ENCODE measurements at regions not wholly inside any gene's neighbourhood (a gene's known extent, or its start where the extent isn't known, plus 50 kb on each side); places are given as distances from the start of the nearest gene placed in this dataset.

DNA sequence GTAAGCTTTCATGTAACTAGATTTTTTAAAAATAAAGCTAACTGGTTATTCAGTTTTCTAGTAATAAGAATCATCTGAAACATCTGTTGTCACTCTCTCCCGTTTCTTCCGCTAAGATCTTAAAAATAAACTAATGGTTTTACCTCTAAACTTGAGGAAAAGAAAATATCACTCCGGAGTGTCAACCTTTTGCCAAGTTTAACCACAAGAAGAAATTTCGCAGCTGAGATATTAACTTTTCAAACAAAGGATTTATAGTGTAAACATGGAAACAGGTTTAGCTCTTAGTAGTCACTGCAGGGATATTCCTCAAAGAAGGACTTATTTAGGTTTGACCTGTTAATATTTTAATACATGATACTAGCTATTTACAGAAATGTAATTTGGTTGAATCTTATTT is 954.9 kb downstream of the ADGRL2 start:
- intact Hi-C loops (cut with micrococcal nuclease): no loop called here
- H3K9me3 ChIP-seq (ENCODE audit: control insufficient read depth in 2 of 3, low read length in 3 of 3): no peaks in the 10 kb centered on the region
- H3K4me3 Mint-ChIP-seq: no peak overlapping the region
- H3K36me3 ChIP-seq (ENCODE audit: control insufficient read depth in 2 of 3, insufficient read depth in 3 of 3, low read length in 3 of 3): no peaks in the 10 kb centered on the region
- H3K27me3 ChIP-seq (ENCODE audit: control insufficient read depth in 2 of 2, insufficient read depth in 2 of 2, low read length in 2 of 2): no peaks in the 10 kb centered on the region
- no peaks in the 10 kb centered on the region for H3K36me3 Mint-ChIP-seq
- H3K27me3 Mint-ChIP-seq: peaks cover 0 to 14% (median 9%) of the 10 kb centered on the region in 5 donors
- POLR2A ChIA-PET: no interaction called here
- ATAC-seq: no peak
- no peak overlapping the region for H3K27ac ChIP-seq (ENCODE audit: low read depth, low read length)
- H3K4me1 ChIP-seq (ENCODE audit: control insufficient read depth in 2 of 2, insufficient read depth in 2 of 2, low read length in 2 of 2): no peaks in the 10 kb centered on the region
- no peak for DNase-seq
- no peaks in the 10 kb centered on the region for H3K4me1 Mint-ChIP-seq
- H3K27ac Mint-ChIP-seq: no peak overlapping the region
- H3K9me3 Mint-ChIP-seq: peaks cover 0 to 3% (median 0%) of the 10 kb centered on the region in 11 donors
- H3K4me3 ChIP-seq (ENCODE audit: low read length): no peak overlapping the region
- CTCF ChIA-PET: no interaction called here

DNA sequence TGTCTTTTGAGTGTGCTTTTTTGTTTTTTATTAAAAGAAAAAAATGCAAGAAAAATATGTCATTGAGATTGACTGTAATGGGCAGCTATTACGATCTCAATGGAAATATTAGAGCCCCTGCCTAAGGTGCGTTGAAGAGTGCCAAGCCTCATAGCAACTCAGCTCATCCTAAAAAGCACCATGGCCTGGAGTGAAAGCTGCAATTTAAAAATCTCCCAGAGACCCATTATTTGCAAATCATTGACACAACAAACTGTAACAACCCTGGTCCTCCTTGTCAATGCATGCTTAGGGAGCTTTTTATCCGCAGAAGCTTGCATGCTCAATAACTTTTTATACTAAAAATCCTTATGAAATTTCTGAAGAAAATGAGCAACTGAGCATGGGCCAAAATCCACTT is 954.5 kb downstream of the ADGRL2 start:
- Histone ChIP-seq H3K27ac (ENCODE audit: low read depth, low read length) (no peak overlapping the region), H3K27me3 (ENCODE audit: control insufficient read depth in 2 of 2, insufficient read depth in 2 of 2, low read length in 2 of 2) (no peaks in the 10 kb centered on the region), H3K4me3 (ENCODE audit: low read length) (no peak overlapping the region), H3K4me1 (ENCODE audit: control insufficient read depth in 2 of 2, insufficient read depth in 2 of 2, low read length in 2 of 2) (no peaks in the 10 kb centered on the region), H3K36me3 (ENCODE audit: control insufficient read depth in 2 of 3, insufficient read depth in 3 of 3, low read length in 3 of 3) (no peaks in the 10 kb centered on the region), H3K9me3 (ENCODE audit: control insufficient read depth in 2 of 3, low read length in 3 of 3) (no peaks in the 10 kb centered on the region)
- intact Hi-C loops (cut with micrococcal nuclease): no loop called here
- ChIA-PET POLR2A (no interaction called here), CTCF (no interaction called here)
- DNase-seq (no peak), ATAC-seq (no peak)
- H3K27me3 Mint-ChIP-seq: peaks cover 0 to 14% (median 9%) of the 10 kb centered on the region in 5 donors
- H3K9me3 Mint-ChIP-seq: peaks cover 0 to 3% (median 0%) of the 10 kb centered on the region in 11 donors
- no peak overlapping the region for H3K27ac Mint-ChIP-seq
- no peak overlapping the region for H3K4me3 Mint-ChIP-seq
- no peaks in the 10 kb centered on the region for H3K4me1 Mint-ChIP-seq
- no peaks in the 10 kb centered on the region for H3K36me3 Mint-ChIP-seq

DNA sequence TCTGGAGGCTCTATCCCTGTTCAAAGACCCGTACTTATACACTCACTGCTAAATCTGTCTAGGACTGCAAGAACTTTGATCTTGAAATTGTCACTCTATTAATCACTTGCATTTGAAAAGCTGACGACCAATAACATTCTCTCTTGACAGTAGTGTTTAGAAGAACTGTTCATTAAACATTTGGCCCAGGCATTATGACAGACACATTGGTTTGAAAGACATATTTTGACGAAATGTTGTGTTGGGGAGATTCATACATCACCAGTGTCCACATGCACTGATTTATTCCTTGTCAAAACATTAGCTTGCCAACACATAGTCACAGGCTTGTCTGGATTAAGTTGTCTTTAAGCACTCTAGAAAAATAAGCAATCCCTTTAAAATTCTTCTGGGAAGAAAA is 951.3 kb downstream of the ADGRL2 start:
- no peak overlapping the region for H3K4me3 Mint-ChIP-seq
- Histone ChIP-seq H3K4me1 (ENCODE audit: control insufficient read depth in 2 of 2, insufficient read depth in 2 of 2, low read length in 2 of 2) (no peaks in the 10 kb centered on the region), H3K9me3 (ENCODE audit: control insufficient read depth in 2 of 3, low read length in 3 of 3) (no peaks in the 10 kb centered on the region), H3K4me3 (ENCODE audit: low read length) (no peak overlapping the region), H3K27ac (ENCODE audit: low read depth, low read length) (no peak overlapping the region), H3K36me3 (ENCODE audit: control insufficient read depth in 2 of 3, insufficient read depth in 3 of 3, low read length in 3 of 3) (no peaks in the 10 kb centered on the region), H3K27me3 (ENCODE audit: control insufficient read depth in 2 of 2, insufficient read depth in 2 of 2, low read length in 2 of 2) (no peaks in the 10 kb centered on the region)
- no peaks in the 10 kb centered on the region for H3K4me1 Mint-ChIP-seq
- CTCF ChIA-PET: no interaction called here
- POLR2A ChIA-PET: no interaction called here
- ATAC-seq (no peak), DNase-seq (no peak)
- intact Hi-C loops (cut with micrococcal nuclease): no loop called here
- H3K9me3 Mint-ChIP-seq: no peaks in the 10 kb centered on the region
- H3K27me3 Mint-ChIP-seq: peaks cover 0 to 4% (median 0%) of the 10 kb centered on the region in 5 donors
- no peaks in the 10 kb centered on the region for H3K36me3 Mint-ChIP-seq
- no peak overlapping the region for H3K27ac Mint-ChIP-seq

DNA sequence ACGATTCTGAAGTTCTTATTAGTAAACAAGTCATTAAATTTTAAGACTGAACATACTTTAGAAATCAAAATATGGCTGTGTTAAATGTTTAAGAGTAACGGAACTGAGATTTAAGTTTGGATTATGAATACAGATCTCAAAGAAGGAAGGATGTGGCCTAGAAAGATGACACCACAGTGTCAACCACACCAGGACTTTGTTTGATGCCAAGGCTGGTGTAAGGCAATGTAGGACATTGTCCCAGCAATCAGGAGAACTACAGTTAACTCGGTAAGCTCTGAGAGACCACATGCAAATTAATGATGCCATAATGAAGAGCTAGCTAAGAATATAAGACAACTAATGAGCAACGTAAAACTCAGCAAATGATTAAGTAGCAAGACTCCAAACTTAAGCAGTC is 932.9 kb downstream of the ADGRL2 start:
- ATAC-seq: no peak
- H3K27me3 Mint-ChIP-seq: no peaks in the 10 kb centered on the region
- H3K27ac Mint-ChIP-seq: no peak overlapping the region

DNA sequence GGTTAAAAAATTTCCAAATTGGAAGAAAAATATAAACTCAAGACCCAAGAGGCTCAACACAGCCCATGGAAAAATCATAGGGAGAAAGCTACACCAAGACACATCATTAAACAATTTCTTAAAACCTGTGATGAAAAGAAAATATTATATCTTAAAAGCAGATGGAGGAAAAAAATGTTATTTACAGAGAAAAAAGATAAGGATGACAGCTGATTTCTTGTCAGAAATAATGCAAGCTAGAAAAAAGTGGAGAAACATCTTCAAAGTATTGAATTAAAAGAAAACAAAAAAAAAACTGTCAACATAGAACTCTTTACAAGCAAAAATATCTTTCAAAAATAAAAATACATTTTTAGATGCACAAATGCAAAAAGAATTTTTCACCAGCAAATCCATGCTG is 930.5 kb downstream of the ADGRL2 start:
- Mint-ChIP-seq H3K36me3 (no peaks in the 10 kb centered on the region), H3K4me3 (no peak overlapping the region), H3K4me1 (no peaks in the 10 kb centered on the region), H3K9me3 (peaks cover 3 to 22% (median 9%) of the 10 kb centered on the region in 11 donors), H3K27me3 (no peaks in the 10 kb centered on the region), H3K27ac (no peak overlapping the region)
- Histone ChIP-seq H3K36me3 (ENCODE audit: control insufficient read depth in 2 of 3, insufficient read depth in 3 of 3, low read length in 3 of 3) (no peaks in the 10 kb centered on the region), H3K27ac (ENCODE audit: low read depth, low read length) (no peak overlapping the region), H3K4me3 (ENCODE audit: low read length) (no peak overlapping the region), H3K4me1 (ENCODE audit: control insufficient read depth in 2 of 2, insufficient read depth in 2 of 2, low read length in 2 of 2) (no peaks in the 10 kb centered on the region), H3K9me3 (ENCODE audit: control insufficient read depth in 2 of 3, low read length in 3 of 3) (no peaks in the 10 kb centered on the region), H3K27me3 (ENCODE audit: control insufficient read depth in 2 of 2, insufficient read depth in 2 of 2, low read length in 2 of 2) (no peaks in the 10 kb centered on the region)
- DNase-seq (no peak), ATAC-seq (no peak)
- POLR2A ChIA-PET: no interaction called here
- intact Hi-C loops (cut with micrococcal nuclease): no loop called here
- CTCF ChIA-PET: no interaction called here

More for the DNA sequence above, 932.9 kb downstream of the ADGRL2 start:
- Mint-ChIP-seq H3K4me3 (no peak overlapping the region), H3K36me3 (no peaks in the 10 kb centered on the region), H3K9me3 (peaks cover 3 to 22% (median 9%) of the 10 kb centered on the region in 11 donors), H3K4me1 (no peaks in the 10 kb centered on the region)
- intact Hi-C loops (cut with micrococcal nuclease): no loop called here
- Histone ChIP-seq H3K27me3 (ENCODE audit: control insufficient read depth in 2 of 2, insufficient read depth in 2 of 2, low read length in 2 of 2) (no peaks in the 10 kb centered on the region), H3K4me3 (ENCODE audit: low read length) (no peak overlapping the region), H3K27ac (ENCODE audit: low read depth, low read length) (no peak overlapping the region), H3K4me1 (ENCODE audit: control insufficient read depth in 2 of 2, insufficient read depth in 2 of 2, low read length in 2 of 2) (no peaks in the 10 kb centered on the region), H3K36me3 (ENCODE audit: control insufficient read depth in 2 of 3, insufficient read depth in 3 of 3, low read length in 3 of 3) (no peaks in the 10 kb centered on the region), H3K9me3 (ENCODE audit: control insufficient read depth in 2 of 3, low read length in 3 of 3) (no peaks in the 10 kb centered on the region)
- no peak for DNase-seq
- ChIA-PET POLR2A (no interaction called here), CTCF (no interaction called here)

DNA sequence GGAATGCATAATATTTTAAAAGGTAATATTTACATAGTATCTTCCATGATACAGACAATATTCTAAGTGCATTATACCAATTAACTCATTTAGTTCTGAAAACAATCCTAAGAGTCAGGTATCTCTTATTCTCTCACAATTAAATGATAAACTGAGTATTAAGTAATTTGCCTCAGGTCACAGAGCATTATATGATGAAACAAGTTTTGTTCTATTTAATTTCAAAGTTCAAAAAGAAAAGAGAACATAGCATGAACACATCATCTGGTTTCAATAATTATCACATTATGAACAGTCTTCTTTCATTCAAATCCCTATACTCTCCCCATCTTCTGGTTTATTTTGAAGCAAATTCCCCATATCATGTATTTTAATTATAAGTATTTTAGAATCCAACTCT is 927.5 kb downstream of the ADGRL2 start:
- H3K4me1 ChIP-seq (ENCODE audit: control insufficient read depth in 2 of 2, insufficient read depth in 2 of 2, low read length in 2 of 2): no peaks in the 10 kb centered on the region
- Mint-ChIP-seq H3K36me3 (no peaks in the 10 kb centered on the region), H3K27ac (no peak overlapping the region), H3K4me3 (no peak overlapping the region), H3K4me1 (no peaks in the 10 kb centered on the region), H3K27me3 (peaks cover 0 to 3% (median 0%) of the 10 kb centered on the region in 5 donors), H3K9me3 (peaks cover 2 to 22% (median 9%) of the 10 kb centered on the region in 11 donors)
- POLR2A ChIA-PET: no interaction called here
- H3K27me3 ChIP-seq (ENCODE audit: control insufficient read depth in 2 of 2, insufficient read depth in 2 of 2, low read length in 2 of 2): no peaks in the 10 kb centered on the region
- H3K9me3 ChIP-seq (ENCODE audit: control insufficient read depth in 2 of 3, low read length in 3 of 3): no peaks in the 10 kb centered on the region
- no peaks in the 10 kb centered on the region for H3K36me3 ChIP-seq (ENCODE audit: control insufficient read depth in 2 of 3, insufficient read depth in 3 of 3, low read length in 3 of 3)
- DNase-seq (no peak), ATAC-seq (no peak)
- CTCF ChIA-PET: no interaction called here
- H3K27ac ChIP-seq (ENCODE audit: low read depth, low read length): no peak overlapping the region
- no peak overlapping the region for H3K4me3 ChIP-seq (ENCODE audit: low read length)
- intact Hi-C loops (cut with micrococcal nuclease): no loop called here

DNA sequence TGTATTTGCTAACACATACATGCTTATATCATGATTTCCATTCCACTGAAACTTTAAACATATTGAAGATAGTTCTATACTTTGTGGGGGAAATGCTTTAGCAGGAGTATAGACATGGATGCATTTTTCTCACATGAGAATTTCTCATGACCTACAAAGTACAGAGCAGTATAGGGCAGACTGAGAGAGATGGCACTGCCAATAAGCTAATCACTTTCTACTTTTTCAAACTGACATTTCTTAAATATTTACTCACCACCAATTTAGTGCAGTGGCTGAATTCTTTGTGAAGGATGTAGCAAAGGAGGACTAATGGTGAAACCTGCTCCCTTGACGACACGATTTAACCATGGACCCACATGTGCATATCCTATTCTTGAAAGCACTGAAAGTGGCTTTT is 923.5 kb downstream of the ADGRL2 start:
- DNase-seq: no peak
- no peak overlapping the region for H3K4me3 ChIP-seq (ENCODE audit: low read length)
- H3K36me3 ChIP-seq (ENCODE audit: control insufficient read depth in 2 of 3, insufficient read depth in 3 of 3, low read length in 3 of 3): no peaks in the 10 kb centered on the region
- peaks cover 0 to 14% (median 0%) of the 10 kb centered on the region in 11 donors for H3K9me3 Mint-ChIP-seq
- ChIA-PET CTCF (no interaction called here), POLR2A (no interaction called here)
- H3K36me3 Mint-ChIP-seq: no peaks in the 10 kb centered on the region
- intact Hi-C loops (cut with micrococcal nuclease): no loop called here
- no peak overlapping the region for H3K27ac ChIP-seq (ENCODE audit: low read depth, low read length)
- H3K27ac Mint-ChIP-seq: no peak overlapping the region
- H3K27me3 Mint-ChIP-seq: peaks cover 0 to 6% (median 3%) of the 10 kb centered on the region in 5 donors
- no peaks in the 10 kb centered on the region for H3K4me1 Mint-ChIP-seq
- no peak overlapping the region for H3K4me3 Mint-ChIP-seq
- no peaks in the 10 kb centered on the region for H3K27me3 ChIP-seq (ENCODE audit: control insufficient read depth in 2 of 2, insufficient read depth in 2 of 2, low read length in 2 of 2)
- no peaks in the 10 kb centered on the region for H3K4me1 ChIP-seq (ENCODE audit: control insufficient read depth in 2 of 2, insufficient read depth in 2 of 2, low read length in 2 of 2)
- ATAC-seq: no peak
- H3K9me3 ChIP-seq (ENCODE audit: control insufficient read depth in 2 of 3, low read length in 3 of 3): no peaks in the 10 kb centered on the region
